MCF 10A (cell line): ENCODE measurements at regions not wholly inside any gene's neighbourhood (a gene's known extent, or its start where the extent isn't known, plus 50 kb on each side); places are given as distances from the start of the nearest gene placed in this dataset.

ENCODE experiments used
- BruUV-seq: library from RNA; stranded (reverse); fragments of 400-500 nt; replicated peaks from 2 replicates; lab custom pipeline; 2021; lab: Mats Ljungman, UMichigan
- CTCF ChIA-PET: fragments of 300-600 bp; sonication (Branson Sonifier 250); formaldehyde crosslinking; extraction: SDS; loops from one replicate; lab custom pipeline; 2021; ENCODE audit warnings: antibody characterized with exemption, inconsistent platforms; lab: Yijun Ruan, JAX
- POLR2A ChIA-PET: fragments of 300-600, 350-650 bp; sonication (Branson Sonifier 250); formaldehyde crosslinking; extraction: SDS; loops from one replicate; lab custom pipeline; 2020; ENCODE audit warnings: antibody characterized with exemption, inconsistent platforms; lab: Yijun Ruan, JAX
- DNase-seq: peaks from one replicate; pipeline ENCODE4 v3.0.0-alpha.2; 2018; ENCODE audit not compliant: unreplicated experiment
- H3K27ac Mint-ChIP-seq: one replicate; pipeline ENCODE4 v1.8.0; 2022; ENCODE audit warnings: mild to moderate bottlenecking, low read depth, mixed read lengths; ENCODE audit not compliant: unreplicated experiment
- H3K27me3 Mint-ChIP-seq: one replicate; pipeline ENCODE4 v1.8.0; 2022; ENCODE audit warnings: mixed read lengths; ENCODE audit not compliant: insufficient read depth, unreplicated experiment
- H3K36me3 Mint-ChIP-seq: one replicate; pipeline ENCODE4 v1.8.0; 2022; ENCODE audit warnings: mild to moderate bottlenecking, moderate library complexity, mixed read lengths; ENCODE audit not compliant: insufficient read depth, unreplicated experiment
- H3K4me1 Mint-ChIP-seq: one replicate; pipeline ENCODE4 v1.8.0; 2022; ENCODE audit warnings: mixed read lengths; ENCODE audit not compliant: insufficient read depth, unreplicated experiment
- H3K4me3 Mint-ChIP-seq: one replicate; pipeline ENCODE4 v1.8.0; 2022; ENCODE audit warnings: mild to moderate bottlenecking, moderate library complexity, mixed read lengths; ENCODE audit not compliant: unreplicated experiment
- H3K9me3 Mint-ChIP-seq: one replicate; pipeline ENCODE4 v1.8.0; 2022; ENCODE audit warnings: mixed read lengths; ENCODE audit not compliant: unreplicated experiment
- intact Hi-C: fragments of 100-400 bp; cut with micrococcal nuclease; formaldehyde crosslinking; loops from 2 replicates; pipeline ENCODE4 v1.14.1; 2022
- TF ChIP-seq, protein P1 (sequence below): fragments of 200-600 bp; IDR thresholded peaks from one replicate; pipeline ENCODE4 v1.8.0; 2022; ENCODE audit warnings: antibody characterized with exemption, mild to moderate bottlenecking; ENCODE audit not compliant: unreplicated experiment

GRCh38 chr3:5980475-5980874, 793.0 kb downstream of the EDEM1 start:
- POLR2A ChIA-PET, result no interaction called here
- Mint-ChIP-seq H3K4me1 (no peaks in the 10 kb centered on the region), H3K36me3 (no peaks in the 10 kb centered on the region), H3K4me3 (no peak overlapping the region), H3K27me3 (peaks cover under 1% of the 10 kb centered on the region), H3K27ac (no peak overlapping the region), H3K9me3 (no peaks in the 10 kb centered on the region)
- no peak for DNase-seq
- TF ChIP-seq, protein P1, sequence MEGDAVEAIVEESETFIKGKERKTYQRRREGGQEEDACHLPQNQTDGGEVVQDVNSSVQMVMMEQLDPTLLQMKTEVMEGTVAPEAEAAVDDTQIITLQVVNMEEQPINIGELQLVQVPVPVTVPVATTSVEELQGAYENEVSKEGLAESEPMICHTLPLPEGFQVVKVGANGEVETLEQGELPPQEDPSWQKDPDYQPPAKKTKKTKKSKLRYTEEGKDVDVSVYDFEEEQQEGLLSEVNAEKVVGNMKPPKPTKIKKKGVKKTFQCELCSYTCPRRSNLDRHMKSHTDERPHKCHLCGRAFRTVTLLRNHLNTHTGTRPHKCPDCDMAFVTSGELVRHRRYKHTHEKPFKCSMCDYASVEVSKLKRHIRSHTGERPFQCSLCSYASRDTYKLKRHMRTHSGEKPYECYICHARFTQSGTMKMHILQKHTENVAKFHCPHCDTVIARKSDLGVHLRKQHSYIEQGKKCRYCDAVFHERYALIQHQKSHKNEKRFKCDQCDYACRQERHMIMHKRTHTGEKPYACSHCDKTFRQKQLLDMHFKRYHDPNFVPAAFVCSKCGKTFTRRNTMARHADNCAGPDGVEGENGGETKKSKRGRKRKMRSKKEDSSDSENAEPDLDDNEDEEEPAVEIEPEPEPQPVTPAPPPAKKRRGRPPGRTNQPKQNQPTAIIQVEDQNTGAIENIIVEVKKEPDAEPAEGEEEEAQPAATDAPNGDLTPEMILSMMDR, result no peak
- CTCF ChIA-PET, result interaction anchor here (0.6 kb wide), 2 partner anchors 13 to 27 kb away, joined by 3 read pairs; no protein-coding TSS in a partner anchor
- BruUV-seq, result no TSS peak
- intact Hi-C loops, result no loop called here

GRCh38 chr3:5994651-5995050, 807.1 kb downstream of the EDEM1 start:
- no peaks in the 10 kb centered on the region for H3K36me3 Mint-ChIP-seq
- intact Hi-C loops, result no loop called here
- no peak overlapping the region for H3K4me3 Mint-ChIP-seq
- TF ChIP-seq, protein P1, result no peak
- ChIA-PET CTCF (no interaction called here), POLR2A (no interaction called here)
- no peak for DNase-seq
- no peaks in the 10 kb centered on the region for H3K9me3 Mint-ChIP-seq
- BruUV-seq, result no TSS peak
- no peaks in the 10 kb centered on the region for H3K27me3 Mint-ChIP-seq
- H3K4me1 Mint-ChIP-seq, result no peaks in the 10 kb centered on the region
- no peak overlapping the region for H3K27ac Mint-ChIP-seq

- no peaks in the 10 kb centered on the region for H3K4me1 Mint-ChIP-seq
- no peak overlapping the region for H3K27ac Mint-ChIP-seq
- intact Hi-C loops, result no loop called here
- no peak for DNase-seq
- peaks cover 8% of the 10 kb centered on the region for H3K9me3 Mint-ChIP-seq
- H3K27me3 Mint-ChIP-seq, result no peaks in the 10 kb centered on the region
- ChIA-PET CTCF (no interaction called here), POLR2A (no interaction called here)
- no peaks in the 10 kb centered on the region for H3K36me3 Mint-ChIP-seq
- TF ChIP-seq, protein P1, result no peak
- no TSS peak for BruUV-seq
- no peak overlapping the region for H3K4me3 Mint-ChIP-seq
Measured at GRCh38 chr3:6018456-6018855, 830.9 kb downstream of the EDEM1 start.

- intact Hi-C loops, result no loop called here
- no peak overlapping the region for H3K27ac Mint-ChIP-seq
- no peak for DNase-seq
- H3K4me1 Mint-ChIP-seq, result no peaks in the 10 kb centered on the region
- ChIA-PET CTCF (no interaction called here), POLR2A (no interaction called here)
- no peaks in the 10 kb centered on the region for H3K36me3 Mint-ChIP-seq
- TF ChIP-seq, protein P1, result no peak
- no peaks in the 10 kb centered on the region for H3K27me3 Mint-ChIP-seq
- BruUV-seq, result no TSS peak
- no peak overlapping the region for H3K4me3 Mint-ChIP-seq
- peaks cover 11% of the 10 kb centered on the region for H3K9me3 Mint-ChIP-seq
Measured at GRCh38 chr3:6022621-6023020, 835.1 kb downstream of the EDEM1 start.
